GM19395 (cell line): ENCODE measurements at regions not wholly inside any gene's neighbourhood (a gene's known extent, or its start where the extent isn't known, plus 50 kb on each side); places are given as distances from the start of the nearest gene placed in this dataset.
"Not testable (repeated sequence)": the region's sequence is repeated elsewhere in the genome, so short reads cannot be mapped to it uniquely, and the experiment has no call there.

Source experiments
- ATAC-seq: cut with Tn5 transposase; IDR thresholded peaks from one replicate; pipeline ENCODE4 v1.9.1; 2021; ENCODE audit warnings: mild to moderate bottlenecking, moderate library complexity; ENCODE audit not compliant: unreplicated experiment

DNA sequence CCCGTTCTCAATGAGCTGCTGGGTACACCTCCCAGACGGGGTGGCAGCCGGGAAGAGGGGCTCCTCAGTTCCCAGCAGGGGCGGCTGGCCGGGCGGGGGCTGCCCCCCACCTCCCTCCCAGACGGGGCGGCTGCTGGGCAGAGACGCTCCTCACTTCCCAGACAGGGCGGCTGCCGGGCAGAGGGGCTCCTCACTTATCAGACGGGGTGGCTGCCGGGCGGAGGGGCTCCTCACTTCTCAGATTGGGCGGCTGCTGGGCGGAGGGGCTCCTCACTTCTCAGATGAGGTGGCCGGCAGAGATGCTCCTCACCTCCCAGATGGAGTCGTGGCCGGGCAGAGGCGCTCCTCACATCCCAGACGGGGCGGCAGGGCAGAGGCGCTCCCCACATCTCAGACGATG lies 559.0 kb downstream of the CD109 start:
- not testable (repeated sequence) for ATAC-seq

DNA sequence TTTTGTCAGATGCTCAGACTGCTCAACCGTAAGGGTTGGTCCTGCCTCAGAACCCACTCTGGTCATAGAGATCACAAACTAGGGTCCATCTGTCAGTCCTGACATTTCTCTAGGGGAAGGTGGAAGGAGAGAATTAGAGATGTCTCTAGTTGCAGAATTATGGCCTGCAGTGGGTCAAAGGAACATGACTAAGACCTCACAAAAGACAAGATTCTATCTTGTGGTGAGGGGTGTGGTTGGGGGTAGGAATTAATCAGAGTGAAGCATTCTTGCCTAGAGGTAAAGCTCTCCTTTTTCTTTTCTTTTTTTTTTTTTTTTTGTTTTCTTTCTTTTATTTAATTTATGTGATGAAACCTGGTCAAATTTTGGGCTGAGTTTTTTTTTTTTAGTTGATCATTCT lies 558.1 kb downstream of the CD109 start:
- ATAC-seq, result not testable (repeated sequence)

- ATAC-seq, result no peak
Measured at GRCh38 chr6:74253261-74253660, 557.3 kb downstream of the CD109 start.

- ATAC-seq, result no peak
Measured at GRCh38 chr6:74250161-74250818, 554.3 kb downstream of the CD109 start.

DNA sequence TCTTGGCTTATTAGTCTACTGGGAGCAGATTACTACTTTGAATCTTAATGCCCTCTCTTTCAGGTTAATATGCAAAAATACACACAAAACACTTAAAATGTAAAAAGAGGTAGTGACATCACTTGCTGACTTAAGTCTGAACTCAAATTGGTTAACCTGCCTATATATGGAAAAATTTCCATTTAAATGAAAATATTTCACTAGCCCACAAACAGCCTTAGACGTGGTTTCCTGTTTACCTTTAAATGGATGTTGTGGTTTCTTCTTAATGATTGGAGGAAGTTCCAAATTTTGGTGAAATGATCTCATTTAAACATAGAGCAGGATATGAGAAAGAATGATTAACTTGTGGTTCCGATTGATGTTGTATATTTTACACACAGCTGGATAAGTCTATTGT lies 553.7 kb downstream of the CD109 start:
- peak; percentile 80 for ATAC-seq

GRCh38 chr6:74248966-74249365 lies 553.0 kb downstream of the CD109 start:
- ATAC-seq, result no peak

DNA sequence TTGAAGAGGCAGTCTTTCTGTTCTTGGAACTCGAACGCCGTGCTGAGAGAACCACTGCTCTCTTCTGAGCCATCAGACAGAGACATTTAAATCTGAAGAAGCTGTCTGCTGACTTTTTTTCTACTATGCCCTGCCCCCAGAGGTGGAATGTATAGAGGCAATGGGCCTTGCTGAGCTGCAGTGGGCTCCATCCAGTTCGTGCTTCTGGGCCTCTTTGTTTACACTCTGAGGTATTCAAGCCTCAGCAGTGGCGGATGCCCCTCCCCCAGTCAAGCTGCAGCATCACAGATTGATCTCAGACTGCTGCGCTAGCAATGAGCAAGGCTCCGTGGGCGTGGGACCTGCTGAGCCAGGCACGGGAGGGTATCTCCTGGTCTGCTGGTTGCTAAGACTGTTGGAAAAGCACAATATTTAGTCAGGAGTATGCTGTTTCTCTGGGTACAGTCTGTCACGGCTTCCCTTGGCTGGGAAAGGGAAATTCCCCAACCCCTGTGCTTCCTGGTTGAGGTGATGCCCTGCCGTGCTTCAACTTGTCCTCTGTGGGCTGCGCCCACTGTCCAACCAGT lies 526.8 kb downstream of the CD109 start:
- ATAC-seq, result no peak

GRCh38 chr6:74213995-74214394 lies 518.0 kb downstream of the CD109 start:
- no peak for ATAC-seq

GRCh38 chr6:74208239-74208638 lies 512.2 kb downstream of the CD109 start:
- ATAC-seq, result no peak

GRCh38 chr6:74199215-74199915 lies 503.4 kb downstream of the CD109 start:
- peak; percentile 56 for ATAC-seq

DNA sequence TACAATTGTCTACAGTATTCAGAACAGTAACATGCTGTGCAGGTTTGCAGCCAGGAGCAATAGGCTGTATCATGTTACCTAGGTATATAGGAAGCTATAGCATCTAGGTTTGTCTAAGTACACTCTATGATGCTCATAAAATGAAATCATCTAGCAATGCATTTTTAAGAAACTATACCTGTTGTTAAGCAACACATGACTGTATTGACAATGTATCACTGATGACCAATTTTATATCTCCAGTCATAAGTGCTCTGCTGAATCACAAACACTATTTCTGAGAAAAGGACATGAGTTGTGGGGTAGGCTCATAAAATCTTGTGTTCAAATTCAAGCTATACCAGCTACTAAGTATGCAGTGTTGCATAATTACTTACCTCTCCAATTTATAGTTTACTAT lies 501.3 kb downstream of the CD109 start:
- ATAC-seq, result no peak

DNA sequence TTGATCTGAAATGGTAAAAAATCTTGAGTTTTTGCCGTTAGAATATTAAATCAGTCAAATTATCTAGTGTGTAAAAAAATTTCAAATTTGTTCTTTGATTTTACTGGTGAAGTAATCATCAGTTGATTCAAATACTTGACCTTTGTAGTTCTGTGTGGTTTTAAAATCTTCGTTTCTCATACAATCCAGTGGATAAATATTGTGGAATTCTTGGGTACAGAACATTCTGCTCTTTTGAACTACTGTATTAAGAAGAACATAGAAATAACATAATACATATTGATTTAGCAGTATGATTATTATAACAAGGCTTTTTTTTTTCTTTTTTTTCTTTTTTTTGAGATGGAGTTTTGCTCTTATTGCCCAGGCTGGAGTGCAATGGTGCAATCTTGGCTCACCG lies 491.8 kb downstream of the CD109 start:
- ATAC-seq, result no peak

- ATAC-seq, result no peak
Measured at GRCh38 chr6:74182992-74183391, 487.0 kb downstream of the CD109 start.

DNA sequence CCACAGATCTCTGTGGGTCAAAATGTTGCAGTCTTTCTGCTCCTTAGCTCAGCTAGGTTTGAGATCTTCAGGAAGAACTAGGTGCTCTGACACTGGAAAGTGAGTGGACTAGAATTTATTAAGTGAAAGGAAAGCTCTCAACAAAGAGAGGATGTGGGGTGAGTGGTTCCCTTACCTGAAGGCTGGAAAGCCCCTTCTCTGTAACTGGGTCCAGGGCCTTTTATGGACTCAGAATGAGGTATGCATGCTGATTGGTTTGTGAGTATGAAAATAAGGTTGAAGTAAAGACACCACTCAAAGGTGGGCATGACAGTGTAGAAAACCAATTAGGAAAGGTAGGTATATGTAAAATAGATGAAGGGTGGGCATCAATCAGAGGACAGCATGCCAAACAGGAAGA lies 485.5 kb downstream of the CD109 start:
- no peak for ATAC-seq

- no peak for ATAC-seq
Measured at GRCh38 chr6:74177506-74177905, 481.5 kb downstream of the CD109 start.

DNA sequence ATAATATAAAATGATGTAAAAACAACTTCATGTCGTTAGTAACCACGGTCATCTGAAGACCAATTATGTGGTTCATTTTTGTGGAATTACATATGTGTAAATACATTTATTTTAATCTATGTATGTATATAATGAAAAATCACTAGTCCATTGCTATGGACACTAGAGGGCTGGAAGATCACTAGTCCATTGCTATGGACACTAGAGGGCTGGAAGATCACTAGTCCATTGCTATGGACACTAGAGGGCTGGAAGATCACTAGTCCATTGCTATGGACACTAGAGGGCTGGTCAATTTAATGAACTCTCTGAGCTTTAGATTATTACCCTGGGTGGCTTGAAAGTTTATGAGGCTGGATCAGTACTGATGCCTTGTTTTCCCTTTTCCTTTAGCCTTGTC lies 474.5 kb downstream of the CD109 start:
- ATAC-seq, result not testable (repeated sequence)

- no peak for ATAC-seq
Measured at GRCh38 chr6:74170118-74170517, 474.1 kb downstream of the CD109 start.

GRCh38 chr6:74167976-74168375 lies 472.0 kb downstream of the CD109 start:
- ATAC-seq, result no peak

DNA sequence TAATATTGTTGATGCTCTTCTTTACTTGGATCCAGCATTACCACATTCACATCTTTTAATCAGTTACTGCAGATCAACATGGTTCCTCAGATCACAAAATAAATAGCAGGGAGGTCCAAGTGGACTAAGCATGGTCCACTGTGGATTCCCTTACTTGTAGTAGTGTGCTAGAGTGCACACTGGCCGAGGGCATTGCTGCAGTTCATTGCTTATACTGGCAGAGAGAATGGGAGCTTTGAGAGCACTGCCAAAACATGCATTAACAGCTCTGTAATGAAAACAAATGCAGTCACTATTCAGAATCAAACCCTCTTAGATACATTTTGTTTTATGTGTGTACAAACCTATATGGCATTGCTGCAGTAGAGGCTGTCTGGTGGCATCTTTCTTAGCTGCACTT lies 471.5 kb downstream of the CD109 start:
- ATAC-seq, result no peak

DNA sequence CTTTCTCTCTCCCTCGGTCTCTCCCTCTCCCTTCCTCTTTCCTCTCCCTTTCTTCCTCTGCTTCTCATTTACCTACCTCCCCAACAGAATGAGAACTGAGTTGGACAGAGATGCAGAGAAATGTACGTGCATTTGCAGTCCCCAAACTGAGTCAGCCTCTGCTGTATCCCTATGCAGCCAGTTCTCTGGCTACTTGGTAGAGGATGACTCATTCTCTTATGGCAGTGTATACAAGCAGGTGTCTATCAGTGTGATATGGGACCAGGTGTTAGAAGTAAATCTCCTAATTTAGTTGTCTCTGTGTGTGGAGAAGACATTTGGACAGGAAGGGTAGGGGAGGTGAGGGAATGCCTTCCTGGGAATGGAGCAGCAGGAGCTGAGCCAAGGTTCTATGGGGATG lies 470.8 kb downstream of the CD109 start:
- no peak for ATAC-seq

DNA sequence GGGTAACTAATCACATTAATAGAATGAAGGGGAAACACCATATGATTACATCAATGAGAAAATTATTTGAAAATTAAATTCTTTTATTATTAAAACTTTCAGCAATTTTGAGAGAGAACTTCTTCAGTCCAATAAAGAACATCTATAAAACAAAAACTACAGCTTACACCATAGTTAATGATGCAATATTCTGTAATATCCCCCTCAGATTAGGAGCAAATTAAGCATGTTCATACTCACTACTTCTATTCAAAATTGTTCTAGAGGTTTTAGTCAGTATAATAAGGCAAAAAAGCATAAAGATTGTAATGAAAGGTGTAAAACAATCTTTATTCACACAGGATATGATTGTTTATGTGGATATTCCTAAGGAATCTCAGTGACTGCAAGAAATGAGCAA lies 465.4 kb downstream of the CD109 start:
- no peak for ATAC-seq

GRCh38 chr6:74152096-74152675 lies 456.2 kb downstream of the CD109 start:
- no peak for ATAC-seq
